Small intestine (tissue), 7 donors: ENCODE measurements at regions not wholly inside any gene's neighbourhood (a gene's known extent, or its start where the extent isn't known, plus 50 kb on each side); places are given as distances from the start of the nearest gene placed in this dataset.
A peak's percentile ranks its signal among the peaks of the same experiment; 100 is the strongest.
"Not testable (repeated sequence)": the region's sequence is repeated elsewhere in the genome, so short reads cannot be mapped to it uniquely, and the experiment has no call there.

ENCODE experiments used
- DNase-seq, 2 donors: peaks; one replicate each; pipeline versions ENCODE4 v3.0.0 to v3.0.0-alpha.2; 2013
- FAIRE-seq: peaks from 2 replicates; lab custom pipeline; 2012; peaks lifted over from hg19 to GRCh38; lab: Jason Lieb, UNC
- H3K27ac ChIP-seq, 3 donors: one replicate each; pipeline ENCODE4 v1.5.1; 2013; ENCODE audit warnings: low read length in 2 of 3, mild to moderate bottlenecking in 2 of 3, control low read depth in 1 of 3, inconsistent platforms in 1 of 3, low read depth in 1 of 3, moderate library complexity in 1 of 3
- H3K27me3 ChIP-seq, 3 donors: one replicate each; pipeline ENCODE4 v1.6.1; 2013; ENCODE audit warnings: low read length in 3 of 3, inconsistent platforms in 1 of 3; ENCODE audit not compliant: control insufficient read depth in 3 of 3, insufficient read depth in 3 of 3
- H3K36me3 ChIP-seq, 3 donors: one replicate each; pipeline ENCODE4 v1.6.1; 2013; ENCODE audit warnings: low read length in 3 of 3, inconsistent platforms in 1 of 3, low read depth in 1 of 3, mild to moderate bottlenecking in 1 of 3, moderate library complexity in 1 of 3; ENCODE audit not compliant: control insufficient read depth in 3 of 3, insufficient read depth in 2 of 3
- H3K4me1 ChIP-seq, 3 donors: one replicate each; pipeline ENCODE4 v1.6.1; 2013; ENCODE audit warnings: low read length in 2 of 3, inconsistent platforms in 1 of 3, low read depth in 1 of 3, mild to moderate bottlenecking in 1 of 3, moderate library complexity in 1 of 3; ENCODE audit not compliant: control insufficient read depth in 3 of 3, insufficient read depth in 2 of 3
- H3K4me3 ChIP-seq, 3 donors: one replicate each; pipeline ENCODE4 v1.5.1; 2013; ENCODE audit warnings: low read length in 3 of 3, control low read depth in 1 of 3, inconsistent platforms in 1 of 3, low read depth in 1 of 3, mild to moderate bottlenecking in 1 of 3, moderate library complexity in 1 of 3
- H3K9me3 ChIP-seq, 2 donors: one replicate each; pipeline ENCODE4 v1.6.1; 2013; ENCODE audit warnings: low read depth in 1 of 2, low read length in 1 of 2; ENCODE audit not compliant: control insufficient read depth in 2 of 2, insufficient read depth in 1 of 2
- WGBS, 3 donors: extraction: QIAGEN DNeasy Blood & Tissue Kit; methylation state at CpG; one replicate each; pipeline ENCODE4 v1.1.7; 2013; 5-methylcytosine and 5-hydroxymethylcytosine counted together
- donor health status: healthy with polysubstance abuse.
- donor health status: control.
- donor health status: control.
- donor health status: Bipolar disorder and iron deficiency.
- donor health status: healthy.

DNA sequence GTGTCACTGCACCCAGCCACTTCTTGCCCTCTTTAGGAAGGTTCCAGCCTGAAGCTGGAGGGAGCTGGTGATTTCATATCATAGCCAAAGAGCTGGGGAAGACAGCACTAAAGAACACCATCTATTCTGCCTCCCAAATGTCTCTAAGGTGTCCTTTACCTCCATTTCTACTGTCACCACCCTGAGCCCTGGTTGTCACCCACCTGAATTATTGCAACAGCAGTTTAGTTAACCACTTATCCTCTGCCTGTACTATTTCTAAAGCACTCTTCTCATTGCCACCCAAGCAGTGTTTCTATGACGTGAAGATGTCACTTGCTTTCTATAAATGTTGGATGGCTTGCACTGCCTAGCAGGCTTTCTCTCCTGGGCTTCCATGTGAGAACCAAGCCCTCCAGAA is 69.4 kb upstream of the EED start:
- Histone ChIP-seq H3K4me3 (no peak overlapping the region), H3K27me3 (no peaks in the 10 kb centered on the region), H3K27ac (peak overlapping the region in 2 of 3 donors; percentile 27 to 61), H3K4me1 (peaks cover 3 to 17% (median 8%) of the 10 kb centered on the region in 3 donors), H3K36me3 (no peaks in the 10 kb centered on the region), H3K9me3 (no peaks in the 10 kb centered on the region)
- DNase-seq: no peak
- FAIRE-seq: no peak
- WGBS, 3 donors: 99 to 100% (median 100%) methylated on average over 1 of the region's 1 CpG

DNA sequence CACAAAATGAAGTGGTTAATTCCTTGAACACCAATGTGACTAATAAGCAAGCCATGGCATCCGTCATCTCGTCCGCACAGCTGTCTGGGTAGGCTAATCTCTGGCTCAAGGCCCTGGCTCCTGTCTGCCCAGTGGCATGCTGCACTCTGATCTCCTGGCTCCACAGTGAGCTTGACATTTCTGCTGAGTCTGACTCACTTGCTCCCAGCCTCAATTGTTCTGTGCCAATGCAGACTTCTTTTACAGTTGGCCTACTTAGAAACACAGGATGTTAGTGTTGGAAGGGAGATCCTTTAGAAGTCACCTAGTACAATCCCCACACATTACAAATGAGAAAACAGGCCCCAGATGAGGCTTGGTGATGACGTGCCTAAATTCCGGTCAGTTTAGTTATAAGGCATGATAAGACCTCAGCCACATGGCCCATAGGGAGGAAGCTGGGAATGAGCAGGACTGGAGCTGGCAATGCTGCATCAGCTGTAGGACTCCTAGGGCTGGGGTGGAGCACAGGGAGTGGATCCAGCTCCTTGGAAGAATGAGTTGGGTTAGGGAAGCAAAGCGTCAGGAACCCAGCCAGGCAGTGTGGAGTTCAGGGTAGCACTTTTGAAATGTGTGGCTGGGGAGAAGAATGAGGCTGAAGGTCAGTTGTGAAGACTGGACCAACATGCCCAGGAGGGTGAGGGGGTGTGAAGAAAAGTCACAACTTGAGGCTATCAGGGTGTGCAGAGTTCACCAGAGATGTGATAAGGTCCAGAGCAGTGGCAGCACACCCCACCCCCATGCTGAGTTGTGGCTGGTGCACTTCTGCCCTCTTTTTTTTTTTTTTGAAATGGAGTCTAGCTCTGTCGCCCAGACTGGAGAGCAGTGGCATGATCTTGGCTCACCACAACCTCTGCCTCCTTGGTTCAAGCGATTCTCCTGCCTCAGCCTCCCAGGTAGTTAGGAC is 70.2 kb upstream of the EED start:
- Histone ChIP-seq H3K4me3 (no peak overlapping the region), H3K27ac (peak overlapping the region; percentile 48 to 61 (median 60)), H3K4me1 (peaks cover 2 to 17% (median 8%) of the 10 kb centered on the region in 3 donors), H3K36me3 (no peaks in the 10 kb centered on the region), H3K9me3 (no peaks in the 10 kb centered on the region), H3K27me3 (no peaks in the 10 kb centered on the region)
- peak; percentile 77 to 93 for DNase-seq
- no peak for FAIRE-seq
- WGBS, 3 donors: 24 to 47% (median 41%) methylated on average over 8 of the region's 8 CpGs

DNA sequence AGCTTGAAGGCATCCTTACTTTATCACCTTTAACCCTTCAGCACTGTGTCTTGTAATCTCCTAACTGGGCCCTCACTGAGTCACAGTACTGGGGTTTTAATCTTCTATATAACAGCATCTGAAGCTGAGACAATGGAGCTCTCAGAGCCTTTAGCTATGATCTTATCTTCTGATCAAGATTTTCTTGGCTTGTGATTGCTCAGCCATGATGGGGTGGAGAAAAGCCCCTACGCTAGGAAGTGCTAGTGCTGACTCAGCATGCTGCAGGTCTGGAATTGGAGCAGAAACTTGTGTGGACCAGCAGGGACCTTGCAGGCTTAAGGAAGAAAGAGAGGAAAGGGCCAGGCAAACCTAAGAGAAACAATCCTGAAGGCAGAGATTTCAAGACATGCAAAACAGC is 71.7 kb upstream of the EED start:
- Histone ChIP-seq H3K4me3 (no peak overlapping the region), H3K27ac (no peak overlapping the region), H3K4me1 (peaks cover 0 to 17% (median 4%) of the 10 kb centered on the region in 3 donors), H3K9me3 (no peaks in the 10 kb centered on the region), H3K27me3 (no peaks in the 10 kb centered on the region), H3K36me3 (no peaks in the 10 kb centered on the region)
- 62 to 83% (median 74%) methylated on average over 1 of the region's 1 CpG for WGBS, 3 donors
- DNase-seq (no peak), FAIRE-seq (no peak)

DNA sequence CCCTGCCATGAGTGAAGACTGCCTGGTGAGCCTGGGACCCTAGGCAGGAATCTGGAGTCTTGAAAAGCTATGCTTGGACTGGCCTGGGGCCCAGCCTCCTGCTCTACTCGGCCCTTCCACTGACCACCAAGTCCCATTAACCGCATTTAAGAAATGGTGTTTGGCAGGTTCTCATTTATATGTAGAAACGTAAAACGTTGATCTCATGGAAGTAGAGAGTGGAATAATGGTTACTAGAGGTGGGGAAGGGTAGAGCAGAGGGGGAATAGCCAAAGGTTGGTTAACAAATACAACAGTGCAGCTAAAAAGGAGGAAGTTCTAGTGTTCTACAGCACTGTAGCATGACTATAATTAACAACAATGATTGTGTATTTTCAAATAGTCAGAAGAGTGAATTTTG is 72.9 kb upstream of the EED start:
- Histone ChIP-seq H3K4me3 (no peak overlapping the region), H3K27ac (no peak overlapping the region), H3K4me1 (peaks cover 0 to 17% (median 4%) of the 10 kb centered on the region in 3 donors), H3K9me3 (no peaks in the 10 kb centered on the region), H3K36me3 (no peaks in the 10 kb centered on the region), H3K27me3 (no peaks in the 10 kb centered on the region)
- FAIRE-seq (no peak), DNase-seq (no peak)
- 92 to 96% (median 92%) methylated on average over 4 of the region's 4 CpGs for WGBS, 3 donors

DNA sequence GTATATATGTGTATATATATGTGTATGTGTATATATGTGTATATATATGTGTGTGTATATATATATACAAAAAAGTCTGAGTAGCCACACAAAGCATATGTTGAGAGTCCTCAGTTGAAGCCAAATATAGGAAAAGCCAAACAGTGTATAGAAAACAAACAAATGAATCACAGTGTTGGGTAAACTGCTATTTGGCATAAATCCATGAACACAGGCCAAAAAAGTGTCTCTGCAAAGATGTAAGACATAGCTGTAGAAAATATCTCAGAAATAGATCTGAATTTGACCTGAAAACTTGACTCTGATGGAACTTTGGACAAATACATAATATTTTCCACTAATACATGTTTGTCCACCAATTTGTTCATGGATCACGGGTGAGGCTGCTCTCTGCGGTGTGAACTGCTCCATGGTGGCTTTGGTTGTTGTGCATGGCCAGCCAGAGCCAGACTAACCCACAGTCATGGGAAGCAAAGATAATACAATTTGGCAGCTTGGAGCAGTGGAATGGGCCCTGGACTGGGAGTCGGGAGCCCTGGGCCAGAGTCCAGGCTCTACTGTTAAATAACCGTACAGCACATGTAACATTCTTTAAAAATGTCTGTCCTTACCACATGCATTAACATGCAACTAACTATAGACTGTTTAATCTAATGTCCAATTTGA is 76.9 kb upstream of the EED start:
- DNase-seq (no peak), FAIRE-seq (no peak)
- Histone ChIP-seq H3K27me3 (no peaks in the 10 kb centered on the region), H3K9me3 (no peaks in the 10 kb centered on the region), H3K4me3 (no peak overlapping the region), H3K4me1 (peaks cover 0 to 1% (median 0%) of the 10 kb centered on the region in 3 donors), H3K36me3 (no peaks in the 10 kb centered on the region), H3K27ac (no peak overlapping the region)
- WGBS, 3 donors: 65 to 85% (median 81%) methylated on average over 4 of the region's 4 CpGs

DNA sequence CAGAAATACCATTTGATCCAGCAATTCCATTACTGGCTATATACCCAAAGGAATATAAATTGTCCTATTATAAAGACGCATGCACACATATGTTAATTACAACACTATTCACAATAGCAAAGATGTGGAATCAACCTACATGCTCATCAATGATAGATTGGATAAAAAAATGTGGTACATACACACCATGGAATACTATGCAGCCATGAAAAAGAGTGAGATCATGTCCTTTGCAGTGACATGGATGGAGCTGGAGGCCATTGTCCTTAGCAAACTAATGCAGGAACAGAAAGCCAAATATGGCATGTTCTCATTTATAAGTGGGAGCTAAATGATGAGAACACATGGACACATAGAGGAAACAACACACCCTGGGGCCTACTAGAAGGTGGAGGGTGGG is 78.3 kb upstream of the EED start:
- H3K4me3 ChIP-seq, H3K27ac ChIP-seq, H3K4me1 ChIP-seq, FAIRE-seq, DNase-seq, H3K36me3 ChIP-seq, H3K27me3 ChIP-seq, H3K9me3 ChIP-seq: not testable (repeated sequence)
- 96 to 100% (median 100%) methylated on average over 1 of the region's 1 CpG for WGBS, 3 donors

DNA sequence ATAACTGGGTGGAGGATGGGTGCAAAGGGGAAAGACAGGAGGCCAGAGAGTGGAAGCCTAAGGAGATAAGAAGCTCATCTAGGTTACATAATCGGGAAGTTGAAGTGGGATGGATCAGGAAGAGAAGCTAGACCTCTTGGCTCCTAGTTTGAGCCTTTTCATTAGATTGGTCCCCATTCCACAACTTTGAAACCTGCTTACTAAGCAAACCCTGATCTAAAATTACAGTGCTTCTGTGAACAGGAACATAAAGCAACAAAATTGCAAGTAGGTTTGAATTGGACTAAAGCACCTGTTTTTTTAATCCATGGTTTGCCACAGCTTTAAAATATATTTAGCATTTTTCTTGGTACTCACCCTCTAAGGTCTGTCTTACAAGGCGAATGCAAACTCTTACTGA is 80.4 kb upstream of the EED start:
- no peaks in the 10 kb centered on the region for H3K27me3 ChIP-seq
- no peak for FAIRE-seq

DNA sequence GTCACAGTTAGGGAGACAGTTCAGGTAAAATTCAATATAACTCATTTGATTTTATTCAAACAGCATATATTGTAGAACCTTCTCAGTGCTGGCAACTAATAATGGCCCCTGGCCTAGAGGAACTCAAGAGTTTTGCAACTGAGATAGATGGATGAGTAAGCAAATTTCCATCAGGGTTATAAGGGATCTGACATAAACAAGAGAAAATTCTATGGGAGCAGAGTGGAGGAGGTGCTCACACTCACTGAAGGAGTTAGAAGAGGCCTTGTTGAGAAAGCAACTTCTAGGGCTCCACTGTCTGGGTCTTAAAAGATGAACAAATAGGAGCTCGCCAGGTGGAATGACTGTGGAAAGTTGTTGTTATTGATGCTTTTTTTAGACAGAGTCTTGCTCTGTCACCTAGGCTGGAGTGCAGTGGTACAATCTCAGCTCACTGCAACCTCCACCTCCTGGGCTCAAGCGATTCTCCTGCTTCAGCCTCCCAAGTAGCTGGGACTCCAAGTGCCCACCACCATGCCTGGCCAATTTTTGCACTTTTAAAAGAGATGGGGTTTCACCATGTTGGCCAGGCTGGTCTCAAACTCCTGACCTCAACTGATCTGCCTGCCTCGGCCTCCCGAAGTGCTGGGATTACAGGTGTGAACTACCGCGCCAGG is 81.2 kb upstream of the EED start:
- H3K4me3 ChIP-seq, FAIRE-seq, H3K9me3 ChIP-seq, DNase-seq, H3K27me3 ChIP-seq, H3K36me3 ChIP-seq, H3K27ac ChIP-seq: not testable (repeated sequence)
- WGBS, 3 donors: 90 to 96% (median 93%) methylated on average over 6 of the region's 6 CpGs
- peaks cover 2 to 19% (median 14%) of the 10 kb centered on the region in 3 donors for H3K4me1 ChIP-seq

More for the DNA sequence above, 80.4 kb upstream of the EED start:
- H3K4me3 ChIP-seq: no peak overlapping the region
- H3K27ac ChIP-seq: no peak overlapping the region
- 72 to 88% (median 74%) methylated on average over 2 of the region's 2 CpGs for WGBS, 3 donors
- no peak for DNase-seq
- H3K9me3 ChIP-seq: no peaks in the 10 kb centered on the region
- peaks cover 2 to 19% (median 14%) of the 10 kb centered on the region in 3 donors for H3K4me1 ChIP-seq
- no peaks in the 10 kb centered on the region for H3K36me3 ChIP-seq
